Pulmonary artery endothelial cell (primary cell): ENCODE measurements at regions not wholly inside any gene's neighbourhood (a gene's known extent, or its start where the extent isn't known, plus 50 kb on each side); places are given as distances from the start of the nearest gene placed in this dataset.
"Not testable (repeated sequence)": the region's sequence is repeated elsewhere in the genome, so short reads cannot be mapped to it uniquely, and the experiment has no call there.

ENCODE experiments used
- DNase-seq: peaks from one replicate; pipeline ENCODE4 v3.0.0-alpha.2; 2011; ENCODE audit warnings: low read depth, low spot score

DNA sequence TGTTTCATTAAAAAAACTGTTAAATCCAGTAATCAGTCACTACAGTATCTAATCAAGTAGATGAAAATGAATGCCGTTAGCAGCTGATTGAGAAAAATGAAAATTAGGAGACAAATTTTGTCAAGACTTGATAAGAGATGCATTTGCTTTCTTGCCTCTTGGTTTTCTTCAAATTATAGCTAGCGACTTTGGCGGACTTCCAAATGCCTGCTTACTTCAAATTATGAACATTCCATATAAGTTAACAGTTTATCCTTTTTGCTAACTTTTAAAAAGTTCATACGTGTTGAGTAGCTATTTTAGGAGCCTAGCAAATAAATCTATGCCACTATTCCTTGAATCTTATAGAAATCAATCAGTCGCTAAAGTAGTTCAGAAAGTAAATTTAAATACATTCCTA is 58.8 kb downstream of the PPP4R3C start:
- no peak for DNase-seq

DNA sequence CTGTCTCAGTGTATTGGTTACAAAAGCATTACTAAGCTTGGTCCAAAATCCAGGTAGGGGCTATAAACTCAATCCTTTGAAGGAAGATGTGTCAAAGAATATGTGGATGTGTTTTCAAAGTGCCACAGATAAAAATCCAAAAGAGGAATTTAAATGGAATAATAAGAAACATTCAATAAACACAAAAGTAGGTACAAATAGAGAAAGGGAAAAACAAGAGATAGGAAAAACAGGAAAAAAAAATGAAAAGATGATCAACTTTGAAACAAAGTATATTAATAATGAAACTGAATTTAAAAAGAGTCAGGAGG is 64.0 kb downstream of the PPP4R3C start:
- no peak for DNase-seq

DNA sequence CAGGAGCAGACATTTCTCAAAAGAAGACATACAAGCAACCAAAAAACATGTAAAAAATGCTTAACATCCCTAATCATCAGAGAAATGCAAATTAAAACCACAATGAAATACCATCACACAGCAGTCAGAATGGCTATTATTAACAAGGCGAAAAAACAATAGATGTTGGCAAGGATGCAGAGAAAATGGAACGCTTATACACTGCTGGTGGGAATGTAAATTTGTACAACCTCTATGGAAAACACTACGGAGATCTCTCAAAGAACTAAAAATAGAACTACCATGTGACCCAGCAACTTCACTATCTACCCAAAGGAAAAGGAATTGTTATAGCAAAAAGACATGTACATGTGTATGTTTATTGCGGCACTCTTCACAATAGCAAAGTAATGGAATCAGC is 71.5 kb downstream of the PPP4R3C start:
- DNase-seq: no peak

DNA sequence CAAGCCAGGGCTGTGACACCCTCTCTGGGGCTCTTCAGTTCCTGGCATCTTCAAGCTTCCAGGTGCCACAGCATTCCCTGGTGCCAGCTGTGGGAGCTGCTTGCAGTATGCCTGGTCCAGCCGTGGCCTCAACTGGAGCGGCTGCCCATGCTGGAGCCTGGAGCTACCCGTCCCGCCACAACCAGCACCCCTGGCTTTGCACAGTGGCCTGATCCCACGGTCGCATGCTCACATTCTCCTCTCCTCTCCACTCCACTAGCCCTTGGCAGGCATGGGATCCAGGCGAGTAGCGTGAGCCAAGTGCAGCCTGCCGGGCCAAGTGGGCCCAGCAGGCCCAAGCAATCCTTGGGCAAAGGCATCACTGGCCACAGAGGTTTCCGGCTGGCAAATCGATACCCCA is 81.7 kb downstream of the PPP4R3C start:
- no peak for DNase-seq

DNA sequence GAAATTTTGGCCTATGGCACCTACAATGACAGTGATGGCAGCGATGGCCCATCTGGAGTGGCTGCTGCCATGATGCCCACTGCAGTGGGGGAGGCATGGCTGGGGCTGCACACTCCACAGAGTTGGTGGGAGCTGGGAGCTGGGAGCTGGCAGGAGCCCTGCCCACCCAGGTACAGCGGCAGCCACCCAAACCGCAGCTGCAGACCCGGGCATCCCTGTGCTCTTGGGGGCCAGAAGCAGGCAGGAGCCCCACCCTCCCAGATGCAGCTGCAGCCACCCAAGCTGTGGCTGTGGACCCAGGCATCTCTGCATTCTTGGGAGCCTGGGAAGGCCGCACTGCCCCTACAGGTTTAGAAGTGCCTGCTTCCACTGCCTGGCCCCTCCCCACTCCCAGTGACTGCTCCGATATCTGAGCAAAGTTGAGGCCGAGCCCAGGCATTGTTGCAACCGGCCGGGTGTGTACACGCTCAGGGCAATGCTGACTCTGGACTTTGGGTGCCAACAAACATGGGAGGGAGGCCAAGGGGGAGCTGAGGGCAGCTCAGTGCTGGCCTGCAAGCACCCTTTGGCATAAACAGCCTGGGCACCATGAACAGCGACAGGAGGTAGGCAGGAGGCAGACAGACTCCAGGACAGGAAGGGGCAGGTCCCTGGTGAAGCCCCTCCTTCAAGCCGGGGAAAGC is 82.8 kb downstream of the PPP4R3C start:
- no peak for DNase-seq

DNA sequence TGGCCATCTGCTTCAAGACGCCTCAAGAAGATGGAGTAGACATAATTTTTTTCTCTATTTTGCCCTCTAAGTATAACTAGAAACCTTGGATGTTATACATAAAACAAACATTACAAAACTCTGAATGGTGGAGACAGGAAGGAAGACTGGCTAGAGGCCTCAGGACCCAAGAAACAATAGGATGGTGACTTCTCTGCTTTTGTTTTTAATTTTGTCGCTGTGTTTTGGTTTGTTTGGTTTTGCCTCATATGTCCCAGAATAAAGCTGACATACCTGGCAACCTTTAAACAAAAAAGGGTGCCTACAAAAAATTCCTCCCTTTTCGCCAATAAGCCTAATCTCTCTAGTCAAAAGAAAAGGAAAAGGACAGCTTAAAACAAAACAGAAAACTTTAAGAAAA is 109.1 kb downstream of the PPP4R3C start:
- DNase-seq: no peak

DNA sequence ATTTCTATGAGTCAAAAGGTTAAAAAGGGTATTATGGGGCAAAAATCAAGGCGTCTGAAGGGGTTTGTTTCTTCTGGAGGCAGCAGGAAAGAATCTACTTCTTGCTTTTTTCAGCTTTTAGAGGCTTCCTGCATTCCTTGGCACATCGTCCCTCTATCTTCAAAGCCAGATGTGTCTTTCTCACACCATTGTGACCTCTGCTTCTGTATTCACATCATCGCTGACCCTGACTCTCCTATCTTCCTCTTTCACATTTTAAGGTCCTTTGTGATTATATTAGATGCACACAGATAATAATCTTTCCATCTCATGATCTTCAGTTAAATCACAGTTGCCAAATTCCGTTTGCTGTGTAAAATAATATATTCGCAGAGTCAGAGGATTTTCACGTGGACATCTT is 112.7 kb downstream of the PPP4R3C start:
- peak; percentile 32 for DNase-seq

DNA sequence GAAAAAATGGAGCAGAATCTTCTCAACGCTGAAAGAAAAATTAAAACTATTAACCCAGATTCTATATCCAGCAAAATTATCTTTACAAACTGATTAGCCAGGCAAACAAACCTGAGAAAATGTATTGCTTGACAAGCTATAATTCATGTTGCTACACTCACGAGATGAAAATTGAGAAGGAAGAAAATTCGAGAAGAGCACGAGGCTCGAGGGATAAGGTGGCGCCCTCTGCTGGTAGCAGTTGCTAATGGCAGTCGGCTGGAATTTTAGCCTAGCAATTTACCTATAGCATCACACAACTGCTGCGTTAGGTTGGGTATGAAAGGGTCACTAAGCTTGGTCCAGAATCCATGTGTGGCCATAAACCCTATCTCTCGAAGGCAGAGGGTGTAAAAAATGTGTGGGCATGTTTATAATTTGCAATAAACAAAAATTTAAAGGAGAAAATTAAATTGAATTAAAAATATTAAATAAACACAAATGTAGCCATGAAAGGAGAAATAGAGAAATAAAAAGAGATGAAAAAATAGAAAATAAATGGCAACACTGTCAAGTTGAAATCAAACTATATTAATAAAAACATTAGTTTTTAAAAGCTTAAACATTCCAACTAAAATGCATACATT is 126.6 kb downstream of the PPP4R3C start:
- DNase-seq: no peak

DNA sequence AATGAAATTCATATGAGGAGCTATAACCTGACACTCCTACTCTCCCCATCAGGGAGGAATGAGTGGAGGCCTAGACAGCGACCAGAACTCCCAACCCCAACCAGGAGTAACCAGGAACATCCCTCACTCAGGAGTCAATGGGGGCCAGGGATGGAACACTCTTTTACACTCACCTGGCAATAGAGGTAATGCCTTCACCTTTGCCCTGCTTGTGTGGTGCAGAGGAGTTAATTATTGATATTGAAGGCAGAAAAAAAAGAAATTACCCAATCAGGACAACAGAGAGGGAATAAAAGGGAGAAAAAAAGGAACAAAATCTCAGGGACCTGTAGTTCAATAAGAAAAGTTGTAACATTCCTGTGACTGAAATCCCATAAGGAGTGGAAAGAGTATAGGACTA is 141.5 kb downstream of the PPP4R3C start:
- no peak for DNase-seq

DNA sequence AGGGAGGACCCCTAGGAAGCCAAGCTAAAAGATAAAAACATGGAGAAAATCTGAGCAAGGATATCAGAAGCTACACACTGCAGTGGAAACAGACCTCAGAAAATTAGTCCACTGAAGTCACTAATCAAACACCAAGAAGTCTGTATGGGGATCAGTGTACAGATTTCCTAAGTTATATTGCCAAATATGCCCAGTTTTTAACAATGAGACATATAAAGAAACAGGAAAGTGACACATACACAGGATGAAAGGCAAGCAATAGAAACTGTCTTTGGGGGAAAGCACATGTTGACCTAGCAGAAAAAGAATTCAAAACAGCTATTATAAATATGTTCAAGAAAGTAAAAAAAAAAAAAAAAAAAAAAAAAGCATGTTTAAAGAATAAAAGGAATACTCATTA is 153.7 kb downstream of the PPP4R3C start:
- DNase-seq: peak; percentile 78

DNA sequence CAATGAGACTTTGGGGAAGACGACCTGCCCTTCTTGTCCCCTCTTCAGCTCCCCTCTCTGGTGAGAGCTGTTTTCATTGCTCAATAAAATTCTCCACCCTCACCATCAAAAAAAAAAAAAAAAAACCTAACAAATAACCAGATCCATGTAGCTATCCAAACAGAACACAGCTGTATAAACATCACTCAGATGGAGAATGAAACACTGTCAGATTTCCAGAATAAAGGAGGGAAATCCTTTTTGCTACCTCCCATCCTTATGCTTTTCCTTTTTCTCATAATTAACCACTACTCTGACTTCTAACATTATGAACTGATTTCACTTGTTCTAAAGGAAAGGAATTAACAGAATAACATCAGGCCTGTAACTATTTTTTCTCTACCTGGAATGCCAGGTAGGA is 155.6 kb downstream of the PPP4R3C start:
- peak; percentile 45 for DNase-seq

DNA sequence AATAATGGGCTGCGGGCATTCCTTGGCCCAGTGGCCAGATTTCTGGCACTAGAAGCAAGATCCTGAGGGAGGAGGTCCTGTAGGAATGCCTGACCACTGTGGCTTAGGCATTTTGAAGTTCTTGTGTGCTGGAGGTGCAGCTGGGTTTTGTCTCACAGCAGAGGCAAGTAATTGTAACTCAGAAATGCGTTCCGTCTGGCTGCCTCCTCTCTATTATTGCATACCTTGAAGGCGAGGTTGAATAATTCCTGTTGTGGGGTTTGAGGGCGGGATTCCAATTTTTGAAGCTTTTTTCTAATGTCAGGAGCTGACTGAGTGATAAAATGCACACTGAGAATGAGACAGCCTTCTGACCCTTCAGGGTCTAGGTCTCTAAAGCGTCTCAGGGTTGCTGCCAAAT is 170.6 kb downstream of the PPP4R3C start:
- DNase-seq: not testable (repeated sequence)

DNA sequence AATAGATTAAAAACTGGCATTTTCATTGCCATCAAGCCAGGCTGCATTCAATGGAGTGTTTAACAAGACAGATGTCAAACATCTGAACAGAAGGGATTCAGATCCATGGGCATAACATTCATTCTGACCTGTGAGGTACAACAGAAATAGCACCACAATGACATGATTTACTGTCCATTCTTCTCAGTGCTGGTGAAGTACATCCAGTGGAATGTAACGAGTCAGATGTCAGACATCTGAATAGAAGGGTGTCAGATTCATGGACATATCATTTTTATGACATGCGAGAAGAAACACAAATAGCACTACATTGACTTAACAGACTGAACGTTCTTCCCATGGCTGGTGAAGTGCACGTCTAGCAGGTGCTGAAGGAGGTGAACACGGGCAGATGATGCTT is 186.4 kb downstream of the PPP4R3C start:
- no peak for DNase-seq

DNA sequence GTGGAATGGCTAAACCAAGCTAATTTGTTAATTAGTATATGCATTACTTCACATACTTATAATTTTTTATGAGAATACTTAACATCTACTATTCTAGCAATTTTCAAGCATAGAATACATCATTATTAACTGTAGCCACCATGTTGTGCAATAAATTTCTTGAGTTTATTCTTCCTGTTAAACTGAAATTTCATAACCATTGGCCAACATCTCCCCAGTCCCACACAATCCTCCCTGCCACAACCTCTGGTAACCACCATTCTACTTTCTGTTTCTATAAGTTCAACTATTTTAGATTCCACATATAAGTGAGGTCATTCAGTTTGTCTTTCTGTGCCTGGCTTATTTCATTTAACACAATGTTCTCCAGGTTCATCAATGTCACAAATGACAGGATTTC is 208.5 kb downstream of the PPP4R3C start:
- no peak for DNase-seq

DNA sequence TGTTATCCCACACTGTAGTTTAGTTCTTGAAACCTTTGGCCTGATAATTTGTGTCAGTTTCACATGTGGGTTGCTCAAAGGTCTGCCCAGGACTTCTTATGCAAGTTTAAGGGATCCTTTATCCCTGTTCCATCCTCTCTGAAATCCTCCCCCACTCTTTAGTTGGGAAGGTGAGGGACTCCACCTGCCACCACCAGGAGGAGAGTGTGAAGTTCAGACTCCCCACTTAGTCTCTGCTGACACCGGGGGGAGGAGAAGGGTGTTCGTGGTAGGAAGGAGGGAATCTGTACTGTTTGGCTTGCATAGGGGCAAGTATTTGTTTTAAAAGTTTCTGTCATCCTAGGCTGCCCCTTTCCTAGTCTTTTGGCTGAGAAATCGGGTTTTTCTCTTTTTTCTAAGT is 211.8 kb downstream of the PPP4R3C start:
- DNase-seq: no peak

DNA sequence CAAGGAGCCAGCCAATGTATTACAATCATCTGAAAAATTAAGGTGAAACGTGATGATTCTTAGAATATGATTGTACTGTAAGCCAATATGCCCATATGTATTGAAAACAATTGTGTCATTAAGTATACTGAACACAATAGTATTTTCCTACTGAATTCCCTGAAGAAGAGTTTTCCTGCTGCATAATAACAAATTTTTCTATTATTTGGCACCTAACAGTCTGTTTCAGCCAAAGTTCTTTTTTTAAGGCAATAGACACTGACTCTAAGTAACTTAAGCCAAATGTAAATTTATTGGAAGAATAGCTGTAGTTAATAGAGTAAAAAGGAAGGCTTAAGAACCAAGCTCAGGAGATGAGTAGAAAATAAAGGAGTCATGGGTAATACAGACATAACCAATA is 220.6 kb downstream of the PPP4R3C start:
- DNase-seq: no peak

DNA sequence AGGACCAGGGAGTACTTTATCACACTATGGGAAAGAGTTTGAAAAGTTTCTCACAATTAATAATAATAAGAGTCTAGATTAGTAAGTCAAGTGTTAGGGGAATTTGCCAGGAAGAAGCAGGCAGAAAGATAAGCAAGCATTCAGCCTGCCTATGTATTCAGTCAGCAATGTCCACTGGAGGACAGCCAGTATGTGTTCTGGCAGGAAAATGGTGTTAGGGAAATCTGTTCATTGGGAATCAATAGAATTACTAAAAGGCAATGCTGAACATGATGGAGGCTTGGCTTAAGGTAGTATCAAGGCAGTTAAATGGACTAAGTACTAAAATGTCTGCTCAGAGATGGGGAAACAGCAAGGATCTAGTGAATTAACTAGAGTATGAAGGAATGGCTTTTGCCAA is 221.2 kb downstream of the PPP4R3C start:
- no peak for DNase-seq

DNA sequence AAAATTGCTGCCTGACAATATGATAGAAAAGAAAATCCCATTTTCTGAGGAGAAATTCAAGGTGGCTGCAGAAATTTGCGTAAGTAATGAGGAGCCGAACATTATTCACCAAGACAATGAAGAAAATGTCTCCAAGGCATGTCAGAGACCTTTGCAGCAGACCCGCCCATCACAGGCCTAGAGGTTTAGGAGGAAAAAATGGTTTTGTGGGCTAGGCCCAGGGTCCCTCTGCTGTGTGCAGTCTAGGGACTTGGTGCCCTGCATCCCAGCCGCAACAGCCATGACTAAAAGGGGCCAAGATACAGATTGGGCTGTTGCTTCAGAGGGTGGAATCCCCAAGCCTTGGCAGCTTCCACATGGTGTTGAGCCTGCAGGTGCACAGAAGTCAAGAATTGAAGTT is 223.1 kb downstream of the PPP4R3C start:
- DNase-seq: not testable (repeated sequence)

DNA sequence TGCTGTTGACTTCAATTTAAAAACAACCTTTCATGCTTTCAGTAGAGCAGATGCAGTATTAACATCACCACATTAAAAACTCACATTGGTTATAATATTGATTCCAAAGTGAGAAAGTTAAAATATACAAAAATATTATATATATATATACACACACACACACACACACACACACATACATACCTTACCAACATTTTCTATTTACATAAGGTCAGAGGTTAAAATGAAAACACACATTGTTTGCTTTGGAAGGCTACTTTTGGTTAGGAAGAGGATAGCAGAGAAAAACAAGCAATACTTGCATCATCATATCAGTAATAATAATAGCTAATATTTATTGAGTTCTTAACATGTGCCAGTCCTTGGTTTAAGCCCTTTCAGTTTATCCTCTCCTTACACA is 226.5 kb downstream of the PPP4R3C start:
- DNase-seq: no peak

DNA sequence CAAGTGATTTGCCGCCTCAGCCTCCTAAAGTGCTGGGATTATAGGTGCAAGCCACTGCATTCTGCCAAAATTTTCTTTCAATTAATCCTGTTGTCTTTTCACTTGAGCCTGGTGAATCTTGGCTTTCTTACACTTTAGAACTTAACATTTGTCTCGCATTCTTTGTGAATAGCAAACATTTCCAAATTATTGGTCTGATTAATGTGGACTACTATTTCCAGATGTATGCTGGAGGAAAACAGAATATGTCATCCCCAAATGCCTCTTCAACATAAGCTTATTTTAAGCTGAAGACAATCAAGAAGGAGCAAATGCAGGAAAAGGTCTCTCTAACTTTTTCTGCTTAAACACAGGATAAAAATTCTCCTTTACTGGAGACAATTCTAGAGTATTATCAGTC is 233.4 kb downstream of the PPP4R3C start:
- no peak for DNase-seq

DNA sequence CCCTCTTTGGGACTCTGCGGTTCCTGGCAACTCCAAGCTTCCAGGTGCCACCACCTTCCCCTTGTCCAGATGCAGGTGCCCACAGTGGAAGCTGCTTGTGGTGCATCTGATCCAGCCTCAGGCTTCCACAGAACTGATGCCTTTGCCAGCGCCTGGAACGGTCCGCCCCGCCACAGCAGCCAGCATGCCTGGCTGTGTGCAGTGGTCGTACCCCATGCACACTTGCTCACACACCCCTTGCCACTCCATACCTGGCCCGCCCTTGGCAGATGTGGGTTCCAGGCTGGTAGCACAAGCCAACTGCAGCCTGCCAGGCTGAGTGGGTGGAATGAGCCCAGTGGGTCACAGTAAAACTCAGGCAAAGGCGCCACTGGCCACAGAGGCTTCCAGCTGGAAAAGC is 240.5 kb downstream of the PPP4R3C start:
- DNase-seq: no peak

DNA sequence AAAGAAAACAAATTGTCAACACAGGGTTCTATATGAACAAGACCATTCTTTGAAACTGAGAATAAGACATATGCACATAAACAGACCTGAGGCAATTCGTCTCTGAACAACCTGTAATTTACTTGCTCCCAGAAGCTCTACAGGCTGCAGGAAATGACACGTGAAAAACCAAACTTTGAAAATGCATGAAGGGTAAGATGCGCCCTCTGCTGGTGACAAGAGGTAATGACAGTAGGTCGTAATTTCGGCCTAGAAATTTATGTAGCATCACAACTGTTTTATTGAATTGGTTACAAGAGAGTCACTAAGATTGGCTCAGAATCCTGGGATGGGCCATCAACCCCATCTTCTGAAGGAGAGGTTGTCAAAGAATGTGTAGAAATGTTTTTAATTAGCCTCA is 276.5 kb downstream of the PPP4R3C start:
- DNase-seq: peak; percentile 4

DNA sequence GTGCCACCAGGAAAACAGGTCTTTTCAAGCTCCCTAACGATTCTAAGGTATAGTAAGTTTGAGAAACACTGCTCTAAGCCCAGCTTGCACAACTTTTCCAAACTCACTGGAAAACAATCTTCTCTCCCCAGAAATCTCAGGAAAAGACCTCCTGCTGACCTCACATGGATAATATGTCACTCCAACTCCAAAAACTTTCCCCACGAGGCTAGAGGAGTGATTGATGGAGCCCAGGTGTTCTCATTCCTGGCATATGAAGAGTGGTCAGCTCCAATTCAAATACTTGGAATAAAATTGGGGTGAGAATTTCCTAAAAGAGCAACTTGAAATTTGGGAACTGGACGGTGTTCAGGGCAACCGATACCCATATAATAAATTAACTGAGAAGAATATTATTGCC is 299.9 kb downstream of the PPP4R3C start:
- no peak for DNase-seq

DNA sequence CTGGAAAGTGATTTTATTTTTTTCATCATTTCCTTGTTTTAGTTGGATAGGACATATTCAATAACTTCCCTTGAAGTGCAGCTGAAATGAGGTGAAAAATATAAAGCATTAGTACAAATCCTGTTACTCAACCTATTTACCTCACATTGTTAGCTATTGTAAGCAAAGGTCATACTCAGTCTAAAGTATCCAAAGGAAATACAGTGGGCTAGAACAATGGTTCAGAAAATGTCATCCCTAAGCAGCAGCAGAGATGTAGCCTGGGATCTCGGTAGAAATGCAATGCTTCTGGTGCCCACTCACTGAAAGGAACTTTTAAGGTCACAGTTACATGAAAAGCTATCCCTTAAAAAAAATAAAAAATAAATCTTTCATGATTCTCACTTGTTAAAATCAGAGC is 300.6 kb downstream of the PPP4R3C start:
- DNase-seq: no peak
